Epithelial cell of prostate (primary cell): ENCODE measurements at regions not wholly inside any gene's neighbourhood (a gene's known extent, or its start where the extent isn't known, plus 50 kb on each side); places are given as distances from the start of the nearest gene placed in this dataset.

Experiments
- DNase-seq: peaks from one replicate; pipeline ENCODE4 v3.0.0-alpha.2; 2011; ENCODE audit warnings: low read depth, low spot score
- H3K27ac ChIP-seq: fragments of 450-650 bp; 2 replicates; pipeline ENCODE4 v1.5.1; 2017; ENCODE audit warnings: mild to moderate bottlenecking

DNA sequence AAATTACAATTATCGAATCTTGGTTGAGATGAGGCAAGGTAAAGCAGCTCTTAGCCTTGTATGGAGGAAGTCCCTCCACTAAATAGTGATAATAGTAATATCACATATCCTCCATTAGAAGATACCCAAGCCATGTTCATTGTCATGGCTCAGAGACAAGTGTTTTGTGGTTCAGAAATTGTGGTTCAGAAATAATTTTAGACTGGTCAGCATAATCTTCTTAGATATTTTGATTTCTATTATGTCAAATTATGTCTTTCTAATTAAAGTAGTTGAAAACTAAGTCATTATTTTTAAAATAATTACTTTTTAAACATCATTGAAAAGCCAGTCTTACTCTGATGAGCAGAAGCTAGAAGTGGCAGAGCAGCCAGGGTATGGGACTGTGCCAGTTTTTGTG, 507.7 kb downstream of the HTR7 start:
- no peak for DNase-seq
- H3K27ac ChIP-seq: no peak overlapping the region

DNA sequence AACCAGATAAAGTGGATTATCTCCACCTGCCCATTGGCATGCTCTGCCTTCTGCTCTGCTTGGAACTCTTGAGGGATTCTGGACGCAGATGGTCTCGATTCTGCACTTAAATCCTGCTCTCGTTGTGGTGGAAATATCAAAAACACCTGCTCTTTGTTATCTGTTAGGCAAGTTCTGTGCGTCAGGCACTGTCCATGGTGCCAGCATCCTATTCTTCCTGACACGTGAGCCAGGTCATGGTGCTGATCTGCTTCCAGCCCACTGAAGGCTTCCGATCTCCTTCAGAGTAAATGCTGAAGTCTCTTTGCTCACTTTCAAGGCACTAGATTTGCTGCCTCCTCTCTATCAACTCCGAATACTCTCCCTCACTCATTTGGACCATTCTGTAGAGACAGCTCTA, 505.6 kb downstream of the HTR7 start:
- no peak overlapping the region for H3K27ac ChIP-seq
- DNase-seq: no peak

DNA sequence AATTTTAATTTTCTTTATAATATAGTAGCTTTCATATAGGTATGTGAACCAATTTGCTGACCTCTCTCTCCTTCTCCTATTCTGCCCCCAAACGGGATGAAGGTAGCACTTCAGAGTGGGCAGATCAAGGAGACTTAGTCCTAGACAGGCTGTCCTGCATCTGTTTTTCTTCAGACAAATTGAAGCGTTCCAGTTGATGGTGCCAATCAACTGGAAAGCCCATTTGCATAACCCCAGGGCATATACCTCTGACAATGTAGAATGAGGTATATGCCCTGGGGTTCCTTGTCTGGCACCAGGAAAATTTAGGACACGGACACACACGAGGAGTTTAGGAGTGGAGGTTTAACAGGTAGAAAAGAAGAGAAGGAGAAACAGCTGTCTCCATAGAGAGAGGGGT, 502.9 kb downstream of the HTR7 start:
- DNase-seq: no peak

DNA sequence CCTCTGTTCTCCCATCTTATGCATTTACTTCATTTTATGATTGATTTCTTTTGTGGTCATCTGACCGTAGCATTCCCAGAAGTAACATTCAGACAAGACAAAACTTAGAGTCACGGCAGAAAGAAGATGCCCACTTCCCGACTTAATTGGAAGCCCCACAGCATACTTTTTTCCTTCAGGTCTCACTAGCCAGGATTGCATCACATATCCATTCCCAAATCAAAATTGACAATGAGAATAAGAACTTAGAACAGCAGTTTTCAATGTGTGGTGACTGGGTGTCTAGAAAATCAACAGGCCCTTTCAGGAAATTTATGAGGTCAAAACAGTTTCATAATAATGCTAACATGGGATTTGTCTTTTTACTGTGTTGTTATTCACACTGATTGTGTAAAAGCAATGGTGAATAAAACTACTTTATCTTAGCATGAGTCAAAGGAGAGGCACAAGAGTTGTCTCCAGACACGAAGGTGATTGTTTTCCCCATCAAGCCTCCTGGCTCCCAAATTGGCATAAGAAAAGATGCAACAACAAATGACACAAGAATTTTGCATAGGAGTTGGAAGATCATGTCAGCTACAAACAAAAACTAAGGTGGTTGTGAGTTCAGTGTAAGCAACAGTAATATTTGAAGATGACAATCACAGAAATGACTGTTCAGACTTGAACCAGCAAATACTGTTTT, 493.9 kb downstream of the HTR7 start:
- no peak for DNase-seq
- H3K27ac ChIP-seq: no peak overlapping the region

More for the DNA sequence above, 502.9 kb downstream of the HTR7 start:
- H3K27ac ChIP-seq: no peak overlapping the region

DNA sequence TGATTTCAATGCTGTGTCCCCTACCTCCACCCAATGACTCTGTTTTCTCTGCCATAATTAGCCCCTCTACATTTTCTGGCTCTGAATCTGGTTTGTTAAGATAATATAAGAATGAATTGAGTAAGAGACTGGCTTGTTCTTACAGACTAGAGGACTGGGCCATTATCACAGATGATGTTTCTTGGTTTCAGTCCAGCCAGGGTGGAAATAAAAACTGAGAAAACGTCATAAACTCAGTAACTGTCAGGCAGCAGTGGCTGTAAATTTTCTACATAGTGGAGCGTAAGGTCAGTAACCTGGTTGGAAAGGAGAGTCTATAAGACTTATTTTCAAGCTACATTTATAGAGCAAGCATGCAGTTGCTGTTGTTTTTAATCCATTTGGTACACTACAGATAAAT, 485.4 kb downstream of the HTR7 start:
- DNase-seq: no peak
- H3K27ac ChIP-seq: no peak overlapping the region

DNA sequence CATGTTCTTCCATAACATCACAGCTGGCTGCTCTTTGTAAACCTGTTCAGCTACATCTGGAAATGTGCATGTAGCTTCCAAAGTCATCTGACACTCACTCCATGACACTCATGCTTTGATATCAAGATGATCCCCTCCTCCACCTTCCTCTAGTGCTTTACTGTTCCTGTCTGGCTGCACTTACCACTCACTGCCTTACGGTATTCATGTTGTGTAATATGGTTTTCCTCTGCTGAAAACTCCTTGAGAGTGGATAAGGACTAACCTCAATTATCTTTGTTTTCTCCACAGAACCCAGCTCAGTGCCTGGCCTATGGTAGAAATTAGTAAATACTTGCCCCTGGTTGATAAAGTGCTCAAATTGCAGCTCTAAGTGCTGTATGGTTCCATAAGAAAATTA, 483.9 kb downstream of the HTR7 start:
- no peak for DNase-seq
- H3K27ac ChIP-seq: no peak overlapping the region

DNA sequence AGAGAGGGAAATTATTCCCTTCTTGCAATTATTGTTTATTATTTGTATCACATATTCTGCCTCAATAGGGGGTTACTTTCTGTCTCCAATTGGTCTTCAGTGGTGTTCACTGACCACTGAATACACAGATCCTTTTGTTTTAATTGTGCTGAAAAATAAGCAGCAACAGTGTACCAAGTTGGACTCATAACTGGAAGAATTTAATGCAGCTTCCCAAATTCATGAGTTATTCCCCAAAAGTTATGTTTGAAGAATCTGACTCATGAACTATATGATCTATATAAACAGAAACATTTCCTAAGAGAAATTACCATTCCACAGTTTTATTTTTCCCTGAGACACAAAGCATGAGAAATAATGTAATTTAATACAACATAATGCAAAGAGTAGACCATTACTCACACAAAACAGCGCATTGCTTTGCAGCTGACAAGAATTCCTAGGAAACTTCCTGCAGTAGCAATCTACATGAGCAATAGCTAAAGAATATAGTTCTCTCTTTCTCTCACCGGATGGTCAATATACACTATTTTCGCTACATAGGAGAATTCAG, 479.2 kb downstream of the HTR7 start:
- H3K27ac ChIP-seq: no peak overlapping the region
- DNase-seq: no peak

DNA sequence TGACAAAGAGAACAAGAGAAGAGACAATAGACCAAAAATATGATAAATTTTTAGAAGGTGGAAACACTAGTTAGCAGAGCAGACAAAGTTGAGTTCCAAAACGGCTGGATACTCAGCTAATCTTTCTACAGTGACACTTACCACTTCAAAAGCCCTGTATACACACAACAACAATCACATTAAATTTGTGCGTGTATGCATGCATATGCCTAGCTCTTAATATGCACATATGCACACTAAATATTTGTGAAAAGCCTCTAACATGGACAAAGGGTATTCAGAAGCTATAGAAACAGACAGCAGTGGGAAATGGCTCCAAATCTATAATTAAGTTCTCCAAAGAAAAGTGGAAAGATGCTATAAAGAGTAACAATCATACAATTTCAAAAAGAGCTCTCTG, 476.4 kb downstream of the HTR7 start:
- DNase-seq: no peak
- H3K27ac ChIP-seq: no peak overlapping the region

DNA sequence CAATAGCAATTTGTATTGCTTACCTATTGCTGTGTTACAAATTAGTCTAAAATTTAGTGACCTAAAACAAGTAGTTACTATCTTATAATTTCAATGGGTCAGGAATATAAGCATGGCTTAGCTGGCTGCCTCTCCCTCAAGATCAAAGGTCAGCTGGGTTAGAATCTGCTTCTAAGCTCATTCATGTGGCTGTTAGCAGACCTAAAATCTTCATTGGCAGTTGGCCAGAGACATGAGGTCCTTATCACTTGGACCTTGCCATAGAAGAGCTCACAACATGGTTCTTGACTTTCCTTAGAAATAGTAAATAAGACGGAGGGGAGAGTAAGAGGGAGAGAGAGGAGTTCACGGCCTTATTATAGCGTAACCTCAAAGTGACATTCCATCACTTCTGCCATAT, 468.0 kb downstream of the HTR7 start:
- no peak overlapping the region for H3K27ac ChIP-seq
- no peak for DNase-seq

DNA sequence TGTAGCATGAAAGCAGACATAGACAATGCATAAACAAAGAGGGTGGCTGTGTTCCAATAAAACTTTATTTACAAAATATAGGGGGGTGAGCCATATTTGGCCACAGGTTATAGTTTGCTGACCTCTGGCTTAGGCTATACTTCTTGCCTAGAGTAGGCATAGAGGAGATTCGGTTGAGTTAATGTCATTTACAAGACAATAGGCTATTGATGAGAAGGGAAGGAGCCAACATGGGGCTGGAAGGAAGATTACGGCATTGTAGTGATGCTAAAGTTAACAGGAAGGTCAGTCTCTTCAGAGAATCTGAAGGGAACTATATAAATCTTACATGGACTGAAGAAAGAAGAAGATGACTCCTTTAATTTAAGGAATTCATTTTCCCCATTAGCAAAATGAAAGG, 463.5 kb downstream of the HTR7 start:
- no peak overlapping the region for H3K27ac ChIP-seq
- no peak for DNase-seq

DNA sequence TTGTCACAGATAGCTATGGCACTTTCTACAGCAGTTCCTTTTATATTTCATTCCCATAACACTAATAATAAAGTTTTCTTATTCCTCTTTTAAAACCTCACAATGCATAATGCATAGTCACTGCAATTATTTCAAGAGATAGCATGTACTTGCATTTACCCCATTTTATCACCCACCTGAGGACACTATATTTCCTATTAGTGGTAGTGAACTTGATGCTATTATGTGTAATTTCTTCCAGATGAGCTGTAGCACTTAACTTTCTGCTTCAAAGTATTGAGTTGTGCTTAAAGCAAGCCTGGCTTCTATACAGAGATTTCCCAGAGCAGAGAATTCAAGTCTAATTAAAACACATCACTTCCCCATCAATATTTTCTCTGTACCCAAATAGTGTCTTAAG, 461.1 kb downstream of the HTR7 start:
- H3K27ac ChIP-seq: no peak overlapping the region
- DNase-seq: no peak

DNA sequence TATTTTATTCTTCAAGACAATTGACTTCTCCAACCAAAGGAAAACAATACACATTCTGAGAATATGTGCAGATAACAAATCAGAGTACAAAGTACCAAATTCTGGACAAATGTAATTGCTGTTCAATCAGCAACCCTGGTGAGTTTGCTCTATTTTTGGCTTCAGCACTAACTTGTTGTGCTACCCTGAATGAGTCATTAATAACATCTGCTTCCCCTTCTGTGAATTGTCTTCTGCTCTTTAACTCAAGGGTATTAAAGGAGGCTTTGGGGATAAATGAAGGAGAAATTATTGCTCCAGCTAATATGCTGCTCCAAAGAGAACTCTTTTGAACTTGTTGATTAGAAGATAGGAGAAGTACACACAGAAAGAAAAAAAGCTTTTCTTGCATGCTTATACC, 459.3 kb downstream of the HTR7 start:
- no peak overlapping the region for H3K27ac ChIP-seq
- no peak for DNase-seq

DNA sequence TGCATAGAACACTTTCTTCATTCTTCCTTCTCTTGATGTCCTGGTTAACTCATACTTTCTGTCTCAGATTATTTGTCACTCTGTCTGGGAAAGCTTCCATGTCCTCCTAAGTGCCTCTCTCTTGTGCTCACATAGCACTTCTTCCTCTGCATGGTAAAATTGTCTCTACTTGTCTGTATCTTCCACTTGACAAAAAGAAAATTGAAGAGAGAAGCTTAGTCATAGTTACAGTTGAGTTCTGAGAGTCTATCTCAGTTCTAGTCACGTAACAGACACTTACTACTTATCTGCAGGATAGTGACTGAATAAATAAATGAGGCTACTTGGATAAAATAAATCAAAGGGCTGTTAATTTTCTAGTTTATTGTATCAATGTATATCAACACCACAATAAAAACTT, 458.1 kb downstream of the HTR7 start:
- no peak overlapping the region for H3K27ac ChIP-seq
- no peak for DNase-seq

DNA sequence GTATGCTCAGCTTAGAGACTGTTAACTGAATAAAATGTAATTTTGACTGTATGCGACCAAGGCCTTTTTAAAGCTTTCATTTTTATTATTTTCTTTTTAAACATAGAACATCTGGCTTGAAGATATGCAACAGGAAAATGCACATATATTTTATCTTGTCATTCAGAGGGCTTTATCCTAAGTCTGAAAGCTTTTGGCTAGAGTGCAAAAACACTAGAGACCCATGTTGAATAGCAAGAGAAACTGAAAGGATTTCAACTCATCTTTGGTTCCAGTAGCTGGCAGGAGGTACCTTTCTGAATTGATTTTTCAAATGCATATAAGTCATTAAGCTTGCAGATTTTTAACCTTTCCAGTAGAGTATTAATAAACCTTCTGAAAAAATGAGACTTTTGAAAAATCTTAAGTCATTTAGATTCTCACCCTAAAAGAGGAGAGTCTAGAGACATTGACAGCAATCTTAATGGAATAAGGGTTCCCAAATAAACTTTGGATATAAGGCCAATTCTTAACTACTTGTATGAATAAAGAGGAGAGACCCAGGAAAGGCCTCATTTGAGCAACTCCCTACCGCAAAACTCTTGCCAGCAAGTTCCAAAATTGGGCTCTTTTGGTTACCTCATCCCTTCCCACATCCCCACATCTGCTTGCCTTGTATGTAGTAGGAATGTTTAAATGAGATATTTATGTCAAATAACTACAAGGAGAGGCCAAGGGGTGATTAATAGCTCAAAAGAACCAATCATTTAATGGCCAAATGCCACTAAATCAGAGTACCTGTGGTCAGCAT, 454.4 kb downstream of the HTR7 start:
- no peak for DNase-seq
- no peak overlapping the region for H3K27ac ChIP-seq

DNA sequence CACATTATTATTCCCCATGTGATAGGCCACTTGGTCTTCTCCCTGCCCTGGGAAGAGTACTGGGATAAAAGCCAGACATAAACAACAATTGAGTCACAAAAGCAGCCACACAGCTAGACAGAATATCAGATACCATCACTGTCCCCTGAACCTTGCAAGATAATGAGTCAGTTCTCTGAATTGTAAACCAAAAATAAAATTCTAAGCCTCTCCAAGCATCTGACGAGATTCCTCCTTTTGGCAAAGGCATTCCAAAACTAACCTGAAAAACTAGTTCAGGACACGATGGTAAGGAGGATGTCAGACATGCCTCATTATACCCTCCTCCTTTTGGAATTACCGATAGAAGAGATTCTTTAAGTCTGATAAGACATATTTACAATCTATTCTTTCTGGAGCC, 450.7 kb downstream of the HTR7 start:
- no peak overlapping the region for H3K27ac ChIP-seq
- DNase-seq: no peak

DNA sequence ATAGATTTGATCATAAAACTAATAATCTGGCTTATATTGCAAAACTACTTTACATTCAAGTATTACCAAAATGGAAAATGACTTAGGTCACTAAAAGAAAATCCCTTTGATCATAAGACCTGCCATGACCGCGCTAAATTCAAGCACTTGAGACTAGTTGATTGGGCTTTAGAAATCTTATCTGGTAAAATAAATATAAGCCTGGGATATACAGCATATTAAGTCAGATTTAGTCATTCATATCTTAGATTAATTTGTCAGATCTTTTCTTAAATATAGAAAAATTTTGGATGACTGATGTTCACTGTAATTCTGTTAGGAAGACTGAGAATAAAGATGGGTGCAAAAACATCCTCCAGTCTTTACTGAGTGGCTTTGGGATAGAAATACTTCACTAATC, 450.0 kb downstream of the HTR7 start:
- no peak for DNase-seq
- no peak overlapping the region for H3K27ac ChIP-seq

DNA sequence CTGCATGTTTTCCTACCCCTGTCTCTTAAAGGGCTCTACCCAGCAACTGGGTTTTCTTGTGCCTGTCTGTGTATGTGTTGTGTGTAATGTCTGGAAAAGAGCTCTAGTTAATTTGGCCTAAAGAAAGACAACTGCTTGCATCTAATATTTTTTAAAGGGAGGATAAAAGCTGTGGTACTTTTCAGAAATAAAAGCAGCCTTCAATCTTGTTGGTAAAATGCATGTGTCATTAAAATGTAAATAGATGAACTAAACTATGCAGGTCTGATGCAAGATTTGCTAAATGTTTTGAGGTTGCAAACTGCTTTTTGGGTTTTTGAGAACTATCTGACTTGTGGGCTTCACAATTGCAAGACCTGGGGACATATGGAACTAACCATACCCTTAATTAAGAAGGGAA, 445.3 kb downstream of the HTR7 start:
- no peak overlapping the region for H3K27ac ChIP-seq
- DNase-seq: no peak

DNA sequence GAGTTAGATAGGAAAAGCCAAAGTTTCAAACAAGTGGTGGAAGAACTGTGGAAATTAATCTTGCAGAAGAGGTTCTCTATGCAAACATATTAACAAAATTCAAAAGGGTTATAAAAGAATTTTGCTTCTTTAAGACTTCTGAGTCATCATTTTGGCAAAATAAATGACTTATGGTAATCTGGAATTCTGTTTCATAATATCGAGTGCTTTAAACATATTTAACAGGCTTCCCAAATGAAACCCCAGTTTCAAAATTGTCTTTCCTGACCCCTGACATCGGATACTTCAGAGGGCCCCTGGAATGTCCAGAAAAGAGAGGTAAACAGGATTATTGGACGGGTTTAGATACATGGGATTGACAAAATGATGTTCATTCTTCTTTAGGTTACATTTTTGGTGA, 444.6 kb downstream of the HTR7 start:
- DNase-seq: no peak
- no peak overlapping the region for H3K27ac ChIP-seq

DNA sequence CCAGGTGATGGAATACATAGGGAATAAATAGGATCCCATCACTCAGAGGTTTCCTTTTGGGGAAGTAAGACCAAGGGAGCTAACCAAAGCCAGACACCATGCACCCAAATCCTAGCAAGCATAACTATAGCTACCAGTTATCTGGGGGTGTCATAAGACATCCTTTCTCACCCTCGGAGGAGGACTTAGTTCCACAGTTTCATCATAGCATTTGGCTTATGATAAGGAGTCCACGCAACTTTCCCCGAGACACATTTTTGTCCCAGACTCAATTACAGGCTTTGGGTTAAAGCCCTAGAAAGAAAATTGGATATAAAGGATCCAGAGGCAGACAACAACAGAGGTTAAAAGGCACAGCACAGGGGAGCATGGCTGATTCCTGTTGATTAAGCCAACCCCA, 442.9 kb downstream of the HTR7 start:
- no peak overlapping the region for H3K27ac ChIP-seq
- DNase-seq: no peak

DNA sequence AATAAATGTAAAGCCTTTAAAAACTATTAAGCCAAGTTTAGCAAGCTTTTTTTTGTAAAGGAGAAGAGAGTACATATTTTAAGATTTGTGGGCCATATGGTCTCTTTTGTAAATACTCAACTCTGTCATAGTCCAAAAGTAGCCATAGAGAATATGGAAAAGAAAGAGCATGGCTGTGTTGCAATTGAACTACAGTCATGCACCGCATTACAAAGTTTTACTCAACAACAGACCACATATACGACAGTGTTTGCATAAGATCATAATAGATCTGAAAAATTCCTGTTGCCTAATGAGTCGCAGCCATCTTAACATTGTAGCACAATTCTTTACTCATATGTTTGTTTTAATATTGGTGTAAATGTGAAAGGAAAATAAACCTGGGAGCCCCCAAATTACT, 440.8 kb downstream of the HTR7 start:
- peak; percentile 70 for DNase-seq

DNA sequence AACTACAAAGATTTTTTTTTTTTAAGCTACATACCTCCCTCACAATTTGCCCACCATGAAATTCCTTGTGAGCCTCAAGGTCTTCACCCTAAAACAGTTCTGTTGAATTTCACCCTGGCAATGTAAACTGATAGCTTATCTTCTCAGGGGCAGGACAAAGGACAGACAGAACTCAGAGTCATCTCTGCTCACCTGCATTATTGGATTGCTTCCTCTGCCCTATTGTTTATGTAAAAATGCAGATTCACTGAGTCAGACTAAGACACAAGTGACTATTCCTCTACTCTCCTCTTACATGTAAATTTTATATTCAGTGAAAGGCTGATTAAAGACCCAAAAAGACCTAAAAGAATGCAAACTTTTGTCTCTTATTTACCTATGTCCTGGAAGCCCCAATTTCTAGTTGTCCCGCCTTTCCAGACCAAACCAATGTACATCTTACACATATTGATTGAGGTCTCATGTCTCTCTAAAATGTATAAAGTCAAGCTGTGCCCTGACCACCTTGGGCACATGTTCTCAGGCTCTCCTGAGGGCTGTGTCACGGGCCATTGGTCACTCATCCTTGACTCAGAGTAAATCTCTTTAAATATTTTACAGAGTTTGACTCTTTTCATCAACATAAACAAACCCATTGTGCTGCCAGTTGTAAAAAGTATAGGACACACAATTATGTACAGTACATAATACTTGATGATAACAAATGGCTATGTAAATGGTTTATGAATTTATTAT, 440.2 kb downstream of the HTR7 start:
- DNase-seq: no peak
- peak overlapping the region; percentile 79 for H3K27ac ChIP-seq

More for the DNA sequence above, 440.8 kb downstream of the HTR7 start:
- H3K27ac ChIP-seq: peak overlapping the region; percentile 79
